Naive thymus-derived CD4-positive, alpha-beta T cell (primary cell): ENCODE measurements at regions not wholly inside any gene's neighbourhood (a gene's known extent, or its start where the extent isn't known, plus 50 kb on each side); places are given as distances from the start of the nearest gene placed in this dataset.

ENCODE experiments used
- ATAC-seq: fragments of 150-1000 bp; cut with Tn5 transposase; 2 replicates; pipeline ENCODE4 v1.10.0; 2021; ENCODE audit warnings: mild to moderate bottlenecking, moderate library complexity
- CTCF ChIA-PET: fragments of 350-600 bp; sonication (Branson Sonifier 250); formaldehyde crosslinking; loops from one replicate; lab custom pipeline; 2021; ENCODE audit warnings: antibody characterized with exemption; lab: Charles Lee
- POLR2A ChIA-PET: fragments of 350-600 bp; sonication (Branson Sonifier 250); formaldehyde crosslinking; loops from one replicate; lab custom pipeline; 2021; ENCODE audit warnings: antibody characterized with exemption, inconsistent platforms; lab: Charles Lee
- DNase-seq, 9 donors: peaks; one replicate each; pipeline versions ENCODE4 v3.0.0 to v3.0.0-alpha.2; 2020 to 2022; ENCODE audit warnings: mixed read lengths in 1 of 9
- H3K27ac ChIP-seq: one replicate; pipeline ENCODE4 v1.7.0; 2013; ENCODE audit warnings: mild to moderate bottlenecking, low read depth, low read length, moderate library complexity
- H3K27me3 ChIP-seq, 2 donors: one replicate each; pipeline ENCODE4 v1.7.0; 2013; ENCODE audit warnings: low read length in 2 of 2, mild to moderate bottlenecking in 2 of 2, moderate library complexity in 2 of 2; ENCODE audit not compliant: control insufficient read depth in 2 of 2, insufficient read depth in 2 of 2
- H3K36me3 ChIP-seq, 3 experiments: 1 replicate in 2 of 3; 2 replicates in 1 of 3; pipeline ENCODE4 v1.7.0; 2013; ENCODE audit warnings: low read length in 3 of 3, mild to moderate bottlenecking in 3 of 3, moderate library complexity in 1 of 3; ENCODE audit not compliant: insufficient read depth in 3 of 3, control insufficient read depth in 2 of 3
- H3K4me1 ChIP-seq, 2 donors: one replicate each; pipeline ENCODE4 v1.7.0; 2013; ENCODE audit warnings: low read length in 2 of 2, mild to moderate bottlenecking in 2 of 2, moderate library complexity in 1 of 2; ENCODE audit not compliant: control insufficient read depth in 2 of 2, insufficient read depth in 2 of 2
- H3K4me3 ChIP-seq: 2 replicates; pipeline ENCODE4 v1.7.0; 2013; ENCODE audit warnings: mild to moderate bottlenecking, low read length
- H3K9me3 ChIP-seq, 3 experiments: 1 replicate in 2 of 3; 2 replicates in 1 of 3; pipeline ENCODE4 v1.7.0; 2013; ENCODE audit warnings: low read length in 3 of 3; ENCODE audit not compliant: control insufficient read depth in 2 of 3
- H3K27ac Mint-ChIP-seq, 9 donors: one replicate each; pipeline ENCODE4 v1.8.0; 2020 to 2022; ENCODE audit warnings: mixed read lengths in 9 of 9, mild to moderate bottlenecking in 8 of 9, moderate library complexity in 5 of 9, inconsistent platforms in 2 of 9
- H3K27me3 Mint-ChIP-seq, 5 donors: one replicate each; pipeline ENCODE4 v1.8.0; 2021 to 2022; ENCODE audit warnings: mixed read lengths in 5 of 5, mild to moderate bottlenecking in 1 of 5
- H3K36me3 Mint-ChIP-seq, 5 donors: one replicate each; pipeline ENCODE4 v1.8.0; 2020 to 2022; ENCODE audit warnings: mixed read lengths in 5 of 5, mild to moderate bottlenecking in 3 of 5, inconsistent platforms in 1 of 5
- H3K4me1 Mint-ChIP-seq, 7 donors: one replicate each; pipeline ENCODE4 v1.8.0; 2020 to 2022; ENCODE audit warnings: mixed read lengths in 7 of 7, mild to moderate bottlenecking in 3 of 7, inconsistent platforms in 1 of 7
- H3K4me3 Mint-ChIP-seq, 10 donors: one replicate each; pipeline ENCODE4 v1.8.0; 2020 to 2022; ENCODE audit warnings: mild to moderate bottlenecking in 10 of 10, mixed read lengths in 10 of 10, moderate library complexity in 6 of 10, inconsistent platforms in 2 of 10
- H3K9me3 Mint-ChIP-seq, 11 donors: one replicate each; pipeline ENCODE4 v1.8.0; 2020 to 2022; ENCODE audit warnings: mixed read lengths in 11 of 11, mild to moderate bottlenecking in 4 of 11, inconsistent platforms in 1 of 11, moderate library complexity in 1 of 11
- intact Hi-C, 2 donors: fragments of 100-400 bp; cut with micrococcal nuclease; formaldehyde crosslinking; loops; one replicate each; pipeline ENCODE4 v1.15.1; 2023

DNA sequence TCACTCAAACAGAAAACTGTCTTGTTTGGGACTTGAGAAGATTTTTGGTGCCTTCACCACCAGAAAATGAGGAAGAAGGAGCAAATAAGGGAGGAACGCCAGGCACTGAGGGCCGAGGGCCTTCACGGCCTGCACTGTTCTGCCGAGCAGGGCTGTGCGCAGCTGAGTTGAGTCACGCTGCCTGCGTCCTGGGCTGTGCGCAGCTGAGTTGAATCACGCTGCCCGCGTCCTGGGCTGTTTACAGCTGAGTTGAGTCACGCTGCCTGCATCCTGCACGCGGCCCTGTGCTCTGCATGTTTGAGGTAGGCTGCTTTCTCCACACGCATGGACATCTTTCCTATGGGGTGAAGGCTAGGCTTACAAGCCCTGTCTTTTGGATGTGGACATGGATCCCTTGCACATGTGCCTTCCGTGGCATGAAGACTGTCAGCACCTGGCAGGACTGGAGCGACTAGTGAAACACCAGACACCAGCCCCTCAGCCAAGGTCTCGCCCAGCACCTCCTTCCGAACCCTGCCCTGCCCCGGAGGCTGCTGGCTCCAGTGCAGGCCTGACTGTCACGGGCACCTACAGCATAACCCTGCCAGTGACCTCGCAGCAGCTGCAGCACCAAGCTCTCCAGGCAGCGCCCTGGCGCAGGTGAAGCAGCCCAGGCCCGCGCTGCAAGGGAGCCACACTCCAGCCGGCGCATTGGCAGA, 96.7 kb downstream of the HTR5A start:
- Histone ChIP-seq H3K36me3 (no peaks in the 10 kb centered on the region), H3K27ac (no peak overlapping the region), H3K4me3 (no peak overlapping the region), H3K4me1 (no peaks in the 10 kb centered on the region), H3K9me3 (no peaks in the 10 kb centered on the region), H3K27me3 (no peaks in the 10 kb centered on the region)
- ChIA-PET POLR2A (no interaction called here), CTCF (no interaction called here)
- Mint-ChIP-seq H3K9me3 (no peaks in the 10 kb centered on the region), H3K27me3 (peaks cover 0 to 28% (median 16%) of the 10 kb centered on the region in 5 donors), H3K36me3 (no peaks in the 10 kb centered on the region), H3K4me1 (no peaks in the 10 kb centered on the region), H3K4me3 (no peak overlapping the region), H3K27ac (no peak overlapping the region)
- intact Hi-C loops: no loop called here
- ATAC-seq (no peak), DNase-seq (no peak)

DNA sequence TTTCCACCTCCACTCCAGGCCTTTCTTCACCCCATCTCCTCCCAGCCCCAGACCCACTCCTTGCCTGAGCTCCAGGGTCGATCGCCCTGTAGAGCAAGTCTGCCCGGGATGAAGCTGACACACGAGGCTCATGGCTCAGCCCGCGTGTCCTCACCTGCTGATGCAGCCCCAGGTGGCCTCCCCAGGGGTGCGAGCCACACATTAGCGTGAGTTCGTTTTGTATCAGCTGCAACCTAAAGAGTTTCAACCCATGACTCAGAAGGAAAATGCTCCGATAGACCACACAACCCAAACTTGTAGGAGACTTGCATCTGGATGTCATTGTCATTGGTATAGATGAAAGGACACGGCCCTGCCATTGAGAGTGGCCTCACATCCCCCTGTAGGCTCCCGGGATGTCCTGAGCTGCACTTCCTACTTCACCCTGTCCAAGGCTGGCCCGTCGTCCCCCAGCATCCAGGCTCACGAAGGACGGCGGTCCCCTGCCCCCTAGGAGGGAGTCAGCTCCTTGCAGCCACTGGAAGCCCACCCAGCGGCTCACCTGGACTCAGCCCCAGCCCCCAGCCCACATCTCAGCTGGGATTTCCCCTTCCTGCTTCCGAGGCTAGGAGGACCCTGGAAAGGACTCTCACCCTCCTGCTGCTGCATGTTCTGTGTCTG, 97.7 kb downstream of the HTR5A start:
- Histone ChIP-seq H3K4me1 (no peaks in the 10 kb centered on the region), H3K36me3 (no peaks in the 10 kb centered on the region), H3K27ac (no peak overlapping the region), H3K27me3 (no peaks in the 10 kb centered on the region), H3K9me3 (no peaks in the 10 kb centered on the region), H3K4me3 (no peak overlapping the region)
- CTCF ChIA-PET: no interaction called here
- ATAC-seq: no peak
- H3K4me3 Mint-ChIP-seq: no peak overlapping the region
- H3K36me3 Mint-ChIP-seq: no peaks in the 10 kb centered on the region
- intact Hi-C loops: no loop called here
- H3K9me3 Mint-ChIP-seq: no peaks in the 10 kb centered on the region
- H3K4me1 Mint-ChIP-seq: no peaks in the 10 kb centered on the region
- POLR2A ChIA-PET: no interaction called here
- H3K27me3 Mint-ChIP-seq: peaks cover 0 to 27% (median 12%) of the 10 kb centered on the region in 5 donors
- no peak for DNase-seq
- no peak overlapping the region for H3K27ac Mint-ChIP-seq

DNA sequence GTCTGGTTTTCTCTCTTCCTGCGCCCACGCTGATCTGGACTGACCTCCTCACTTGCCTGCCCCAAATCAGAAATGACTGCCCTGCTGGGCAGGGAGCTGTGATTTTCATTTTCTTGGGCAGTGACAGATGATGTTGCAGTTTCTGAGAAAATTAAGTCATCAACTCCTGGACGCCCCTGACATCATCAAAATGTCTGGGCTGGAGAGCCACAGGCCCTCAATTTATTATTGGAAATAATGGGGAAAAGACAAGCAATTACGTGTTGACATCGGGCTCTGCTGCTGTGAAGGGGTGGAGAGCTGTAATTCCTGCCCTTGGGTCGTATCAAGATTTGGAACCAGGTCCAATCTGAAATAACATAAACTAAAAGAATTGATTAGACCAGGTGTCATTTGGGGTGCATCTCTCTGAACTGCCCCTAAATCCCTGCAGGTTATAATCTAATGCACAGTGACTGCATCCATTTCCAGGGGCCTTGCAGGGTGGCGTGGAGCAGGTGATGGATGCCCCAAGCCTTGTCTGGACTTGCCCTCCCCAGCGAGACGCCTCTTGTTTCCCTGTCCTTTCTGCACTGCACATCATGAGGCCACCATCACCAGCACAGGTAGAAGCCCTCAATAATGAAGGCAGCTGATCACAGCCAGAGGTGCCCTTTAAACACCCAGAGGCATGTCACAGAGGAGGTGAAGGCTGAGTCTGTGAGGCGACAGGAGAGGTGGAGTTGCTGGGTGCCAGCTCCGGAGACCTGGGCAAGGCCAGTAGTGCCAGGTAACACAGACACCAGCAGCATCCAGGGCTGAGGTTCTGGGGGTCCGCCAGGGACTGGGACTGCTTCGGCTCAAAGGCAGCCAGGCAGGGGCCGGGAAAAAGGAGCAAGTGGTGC, 98.7 kb downstream of the HTR5A start:
- DNase-seq (no peak), ATAC-seq (no peak)
- intact Hi-C loops: no loop called here
- POLR2A ChIA-PET: no interaction called here
- CTCF ChIA-PET: no interaction called here
- H3K9me3 ChIP-seq: no peaks in the 10 kb centered on the region
- no peaks in the 10 kb centered on the region for H3K27me3 ChIP-seq
- Mint-ChIP-seq H3K27me3 (peaks cover 0 to 24% (median 7%) of the 10 kb centered on the region in 5 donors), H3K36me3 (no peaks in the 10 kb centered on the region), H3K4me3 (no peak overlapping the region), H3K4me1 (no peaks in the 10 kb centered on the region), H3K27ac (no peak overlapping the region), H3K9me3 (no peaks in the 10 kb centered on the region)
- H3K27ac ChIP-seq: no peak overlapping the region
- H3K4me1 ChIP-seq: no peaks in the 10 kb centered on the region
- H3K4me3 ChIP-seq: no peak overlapping the region
- no peaks in the 10 kb centered on the region for H3K36me3 ChIP-seq

DNA sequence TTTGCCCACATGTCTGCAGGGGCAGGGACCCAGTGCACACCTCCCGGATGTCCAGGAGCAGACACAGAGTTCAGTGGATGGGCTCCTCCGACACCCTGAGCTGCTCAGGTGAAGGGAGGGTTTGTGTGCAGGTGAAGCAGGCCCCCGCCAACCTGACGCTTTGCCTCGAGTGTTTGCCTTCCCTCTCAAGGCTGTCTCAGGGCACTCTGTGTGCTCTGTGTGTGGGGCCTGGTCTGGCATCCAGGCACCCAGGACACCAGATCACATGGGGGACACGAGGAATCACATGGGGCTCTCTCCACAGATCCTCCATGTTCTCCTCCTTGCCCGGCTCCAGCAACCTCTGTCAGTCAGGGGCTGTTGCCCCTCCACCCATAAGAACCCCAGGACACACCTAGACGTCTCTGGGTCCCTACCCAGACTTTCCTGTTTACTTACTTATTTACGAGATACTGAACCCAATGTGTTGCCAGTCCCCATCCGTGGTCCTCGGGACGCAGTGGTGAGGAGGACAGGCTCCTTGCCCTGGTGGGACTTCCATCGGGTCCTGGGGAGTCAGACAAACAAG, 99.5 kb downstream of the HTR5A start:
- peaks cover 0 to 23% (median 7%) of the 10 kb centered on the region in 5 donors for H3K27me3 Mint-ChIP-seq

DNA sequence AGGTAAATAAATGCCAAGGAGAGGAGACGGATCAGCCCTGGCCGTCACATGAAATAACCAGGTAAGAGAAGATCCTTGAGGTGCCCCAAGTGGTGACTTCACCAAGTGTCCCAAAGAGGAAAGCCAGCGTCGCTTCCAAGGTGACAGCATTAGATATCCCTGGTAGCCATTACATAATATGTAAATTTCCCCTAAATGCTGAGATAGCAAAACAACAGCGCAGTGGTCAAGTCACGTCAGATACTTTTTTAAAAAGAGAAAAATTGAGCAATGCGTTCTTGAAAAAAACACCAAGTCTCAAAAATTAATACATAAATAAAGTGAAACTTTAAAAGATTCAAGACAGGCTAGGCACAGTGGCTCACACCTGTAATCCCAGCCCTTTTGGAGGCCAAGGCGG, 100.2 kb downstream of the HTR5A start:
- Mint-ChIP-seq H3K4me1 (no peaks in the 10 kb centered on the region), H3K36me3 (no peaks in the 10 kb centered on the region)

More for the DNA sequence above, 99.5 kb downstream of the HTR5A start:
- no peak overlapping the region for H3K4me3 ChIP-seq
- POLR2A ChIA-PET: no interaction called here
- H3K4me1 ChIP-seq: no peaks in the 10 kb centered on the region
- Mint-ChIP-seq H3K4me3 (no peak overlapping the region), H3K27ac (no peak overlapping the region), H3K9me3 (no peaks in the 10 kb centered on the region), H3K4me1 (no peaks in the 10 kb centered on the region), H3K36me3 (no peaks in the 10 kb centered on the region)
- intact Hi-C loops: no loop called here
- no peak for DNase-seq
- H3K27me3 ChIP-seq: no peaks in the 10 kb centered on the region
- ATAC-seq: no peak
- CTCF ChIA-PET: no interaction called here
- no peaks in the 10 kb centered on the region for H3K9me3 ChIP-seq
- H3K27ac ChIP-seq: no peak overlapping the region
- no peaks in the 10 kb centered on the region for H3K36me3 ChIP-seq

DNA sequence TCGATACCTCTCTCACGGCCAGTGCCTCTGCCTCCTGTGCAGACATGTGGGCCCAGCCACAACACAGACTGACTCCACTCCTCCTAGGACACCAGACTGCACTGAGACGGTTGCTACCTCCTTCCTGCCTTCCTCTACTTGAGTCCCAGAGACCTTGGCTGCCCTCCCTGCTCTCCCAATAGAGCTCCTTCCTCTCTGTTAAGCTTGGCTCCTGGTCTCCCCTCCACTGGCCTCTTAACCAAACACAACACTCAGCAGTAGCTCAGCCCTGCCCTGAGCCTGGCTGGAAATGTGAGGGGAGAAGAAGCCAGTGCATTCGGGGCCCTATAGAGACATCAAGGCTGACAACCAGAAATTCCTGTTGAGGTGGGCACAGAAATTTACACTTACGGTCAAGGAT, 102.0 kb downstream of the HTR5A start:
- no peak overlapping the region for H3K4me3 Mint-ChIP-seq
- POLR2A ChIA-PET: no interaction called here
- ATAC-seq (no peak), DNase-seq (no peak)
- peaks cover 0 to 24% (median 11%) of the 10 kb centered on the region in 5 donors for H3K27me3 Mint-ChIP-seq
- peaks cover 0 to 5% (median 0%) of the 10 kb centered on the region in 11 donors for H3K9me3 Mint-ChIP-seq
- no peaks in the 10 kb centered on the region for H3K4me1 ChIP-seq
- H3K27ac Mint-ChIP-seq: peak overlapping the region in 1 of 9 donors; percentile 10
- CTCF ChIA-PET: no interaction called here
- H3K27ac ChIP-seq: no peak overlapping the region
- no peaks in the 10 kb centered on the region for H3K9me3 ChIP-seq
- H3K4me3 ChIP-seq: no peak overlapping the region
- H3K4me1 Mint-ChIP-seq: no peaks in the 10 kb centered on the region
- intact Hi-C loops: no loop called here
- no peaks in the 10 kb centered on the region for H3K27me3 ChIP-seq
- no peaks in the 10 kb centered on the region for H3K36me3 Mint-ChIP-seq
- no peaks in the 10 kb centered on the region for H3K36me3 ChIP-seq

More for the DNA sequence above, 100.2 kb downstream of the HTR5A start:
- no peaks in the 10 kb centered on the region for H3K9me3 ChIP-seq
- DNase-seq (no peak), ATAC-seq (no peak)
- no peak overlapping the region for H3K4me3 ChIP-seq
- POLR2A ChIA-PET: no interaction called here
- H3K9me3 Mint-ChIP-seq: peaks cover 0 to under 1% (median 0%) of the 10 kb centered on the region in 11 donors
- H3K27me3 ChIP-seq: no peaks in the 10 kb centered on the region
- intact Hi-C loops: no loop called here
- no peak overlapping the region for H3K4me3 Mint-ChIP-seq
- peaks cover 0 to 24% (median 11%) of the 10 kb centered on the region in 5 donors for H3K27me3 Mint-ChIP-seq
- H3K27ac ChIP-seq: no peak overlapping the region
- no peak overlapping the region for H3K27ac Mint-ChIP-seq
- no peaks in the 10 kb centered on the region for H3K4me1 ChIP-seq
- CTCF ChIA-PET: no interaction called here
- no peaks in the 10 kb centered on the region for H3K36me3 ChIP-seq
